Esophagus muscularis mucosa (tissue), 4 donors: ENCODE measurements at regions not wholly inside any gene's neighbourhood (a gene's known extent, or its start where the extent isn't known, plus 50 kb on each side); places are given as distances from the start of the nearest gene placed in this dataset.

ENCODE experiments used
- CTCF ChIP-seq, 3 experiments: fragments of 200-600 bp in 2 of 3; fragments of 450-650 bp in 1 of 3; sonication (generic) in 2 of 3; IDR thresholded peaks; one replicate each; pipeline ENCODE4 v1.5.1; 2017 to 2019; ENCODE audit warnings: antibody characterized with exemption in 3 of 3, mild to moderate bottlenecking in 2 of 3, moderate library complexity in 1 of 3
- EP300 ChIP-seq: sonication (generic); formaldehyde crosslinking; IDR thresholded peaks from one replicate; pipeline ENCODE4 v1.6.1; 2017; ENCODE audit warnings: antibody characterized with exemption
- POLR2A ChIP-seq: fragments of 450-650 bp; IDR thresholded peaks from one replicate; pipeline ENCODE4 v1.6.1; 2017; ENCODE audit warnings: antibody characterized with exemption, moderate library complexity, mild to moderate bottlenecking, low read depth

DNA sequence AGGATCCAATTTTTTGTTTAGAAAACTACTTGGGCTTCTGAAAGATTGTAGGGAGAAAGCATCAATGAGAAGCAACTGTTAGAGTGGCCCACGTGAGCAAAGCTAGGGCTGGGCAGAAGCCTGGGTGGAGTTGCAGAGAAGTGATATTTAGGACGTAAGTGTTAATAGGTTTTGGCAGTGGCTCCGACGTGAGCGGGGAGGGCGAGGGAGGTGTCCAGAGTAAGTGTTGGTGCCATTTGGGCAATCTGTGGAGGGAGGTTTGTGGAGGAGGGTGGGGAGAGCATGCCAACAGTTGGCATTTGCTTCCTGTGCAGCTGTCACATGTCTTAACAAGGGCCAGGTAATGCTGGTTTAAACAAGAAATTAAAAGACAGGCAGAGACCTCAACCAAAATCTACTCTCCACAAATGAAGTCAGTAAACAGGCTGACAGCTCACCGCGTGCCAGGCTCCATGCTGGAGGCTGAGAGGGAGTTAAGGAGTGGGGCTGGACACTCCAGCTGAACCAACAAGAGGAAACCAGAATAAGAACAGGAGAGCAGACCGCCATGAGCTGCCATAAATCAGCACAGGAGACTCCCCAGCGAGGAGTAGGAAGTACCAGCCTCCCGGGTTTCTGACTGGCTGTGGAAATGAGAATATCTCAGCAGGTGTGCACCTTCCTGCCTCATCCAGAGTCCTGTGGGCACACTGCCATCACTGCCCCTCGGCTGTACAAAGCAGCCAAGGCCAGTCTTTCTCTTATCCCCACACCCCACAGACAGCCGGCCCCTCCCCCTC lies 232.6 kb downstream of the ABHD5 start:
- TF ChIP-seq POLR2A (no peak), CTCF (IDR thresholded peaks at IDR 0.05) (no peak), EP300 (no peak)
